GM21360 (cell line): ENCODE measurements at regions not wholly inside any gene's neighbourhood (a gene's known extent, or its start where the extent isn't known, plus 50 kb on each side); places are given as distances from the start of the nearest gene placed in this dataset.

Experiments used
- ATAC-seq: cut with Tn5 transposase; IDR thresholded peaks from one replicate; pipeline ENCODE4 v1.9.1; 2021; ENCODE audit warnings: mild to moderate bottlenecking, moderate library complexity; ENCODE audit not compliant: unreplicated experiment

DNA sequence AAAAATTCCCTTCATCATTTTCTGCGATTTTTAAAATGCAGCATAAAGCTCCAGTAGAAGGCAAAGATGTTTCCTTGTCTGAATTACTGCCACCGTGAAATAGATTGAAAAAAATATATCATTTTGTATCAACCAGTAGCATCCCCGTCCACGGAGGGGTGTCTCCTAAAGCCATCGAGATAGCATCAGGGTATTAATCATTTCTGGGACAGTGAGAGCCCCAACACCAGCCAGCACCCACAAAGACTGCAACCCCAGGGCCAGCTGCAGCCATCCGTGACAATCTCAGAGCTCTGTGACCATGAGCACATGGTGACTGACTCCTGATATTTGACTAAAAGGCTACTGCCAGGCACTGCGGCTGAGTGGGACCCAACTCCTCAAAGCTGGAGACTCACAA lies 64.1 kb upstream of the SIX3 start:
- ATAC-seq, result no peak

DNA sequence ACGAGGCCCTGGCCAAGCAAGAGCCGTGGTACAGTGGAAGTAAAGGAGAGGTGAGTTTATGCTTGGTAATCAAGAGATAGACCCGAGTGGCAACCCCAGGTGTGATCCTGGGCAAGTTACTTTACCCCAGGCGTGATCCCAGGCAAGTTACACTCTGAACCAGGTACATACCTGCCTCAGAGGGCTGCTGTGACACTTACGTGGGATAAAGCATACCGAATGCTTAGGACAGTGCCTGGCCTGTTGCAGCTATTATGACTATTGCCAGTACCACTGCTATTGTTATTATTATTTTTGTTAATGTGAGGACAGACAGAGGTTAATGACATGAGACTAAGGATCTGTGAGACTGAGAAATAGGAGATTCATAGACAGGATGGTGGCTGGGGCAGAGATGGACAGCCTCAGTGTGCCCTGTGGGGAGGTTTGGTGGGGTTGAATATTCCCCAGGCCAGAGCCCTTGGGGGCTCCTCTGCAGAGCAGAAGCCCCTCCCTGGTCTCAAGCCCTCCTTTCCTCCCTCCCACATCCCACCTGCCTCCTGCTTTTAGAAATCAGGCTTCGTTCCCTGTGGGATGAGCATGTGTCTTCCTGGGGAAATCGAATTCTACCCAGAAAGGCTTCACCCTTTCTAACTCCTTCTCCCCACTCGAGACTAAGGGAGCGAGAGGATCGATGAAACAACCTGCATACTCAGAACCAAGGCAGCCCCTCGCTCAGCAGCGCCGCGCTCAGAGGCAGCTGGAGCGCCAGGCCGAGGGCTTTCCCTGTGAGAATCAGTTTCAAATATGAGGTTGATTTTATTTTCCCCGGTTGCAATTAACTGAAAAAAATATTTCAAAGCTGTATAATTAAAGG lies 62.0 kb upstream of the SIX3 start:
- ATAC-seq, result no peak

DNA sequence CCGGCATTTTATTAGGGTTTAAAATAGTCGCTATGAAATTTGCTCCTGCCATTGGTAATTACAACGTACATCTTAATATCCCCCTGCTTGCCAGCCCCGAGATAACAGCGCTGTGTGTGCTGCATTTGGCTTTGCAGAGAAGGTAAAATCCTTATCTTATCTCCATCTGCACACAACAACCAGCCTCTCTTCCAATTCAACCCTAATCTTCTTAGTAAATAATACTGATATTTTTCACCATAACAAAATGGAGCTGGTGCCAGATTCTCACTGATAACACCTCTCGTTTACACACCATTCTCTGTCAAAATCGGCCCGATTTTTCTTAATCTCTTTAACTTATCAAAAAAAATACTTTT lies 61.4 kb upstream of the SIX3 start:
- ATAC-seq, result no peak

DNA sequence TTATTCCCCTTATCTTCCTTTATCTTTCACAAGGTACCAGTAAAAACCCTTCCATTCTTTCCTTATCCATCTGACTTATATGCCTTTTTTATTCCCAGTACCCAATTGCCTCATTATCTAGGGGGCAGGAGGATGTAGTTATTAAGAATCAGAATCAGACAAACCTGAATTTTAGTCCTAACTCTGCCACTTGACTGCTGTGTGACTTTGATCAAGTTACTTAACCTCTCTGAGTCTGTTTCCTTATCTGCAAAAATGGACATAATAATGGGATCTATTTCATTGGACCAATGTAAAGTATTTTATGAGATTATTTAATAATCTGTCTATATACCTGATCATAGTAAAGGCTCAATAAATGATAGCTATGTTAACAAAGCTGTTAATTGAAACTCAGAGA lies 59.6 kb upstream of the SIX3 start:
- no peak for ATAC-seq

DNA sequence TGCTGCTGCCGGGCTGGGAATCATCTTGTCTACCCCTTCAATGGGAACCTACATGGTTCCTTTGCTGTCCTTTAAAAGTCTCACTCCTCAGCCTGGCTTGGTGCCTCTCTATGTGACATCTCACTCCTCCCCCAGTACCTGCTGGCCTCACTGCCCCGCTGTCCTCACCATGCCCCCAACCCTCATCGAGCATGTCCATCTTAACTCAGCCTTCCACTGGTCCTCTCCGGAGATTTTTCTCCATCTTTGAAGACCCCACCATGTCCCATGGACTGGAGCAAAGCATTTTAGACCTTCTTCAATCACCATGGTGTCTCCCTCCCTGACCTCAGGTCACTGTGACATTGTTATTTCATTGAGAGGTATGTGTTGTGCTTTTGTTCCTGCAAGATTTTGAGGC lies 58.1 kb upstream of the SIX3 start:
- no peak for ATAC-seq

DNA sequence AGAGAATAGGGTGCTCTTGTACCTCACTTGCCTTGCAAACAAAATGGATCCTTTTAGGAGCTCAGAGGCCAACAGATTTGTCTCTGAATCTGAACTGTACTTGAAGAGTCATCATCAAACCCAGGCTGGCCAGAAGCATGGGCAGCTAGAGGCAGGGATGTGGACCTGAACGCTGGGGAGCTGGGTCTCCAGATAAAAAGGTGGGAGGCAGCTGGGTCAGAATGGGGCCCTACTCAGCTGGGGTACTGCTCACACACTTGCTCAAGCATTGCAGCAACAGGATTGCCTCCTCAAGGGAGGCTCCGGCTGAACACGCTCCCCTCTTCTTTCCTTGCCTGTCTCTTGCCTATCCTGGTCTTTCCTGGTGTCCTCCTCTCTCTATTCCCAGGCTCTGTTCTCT lies 57.3 kb upstream of the SIX3 start:
- ATAC-seq, result no peak

DNA sequence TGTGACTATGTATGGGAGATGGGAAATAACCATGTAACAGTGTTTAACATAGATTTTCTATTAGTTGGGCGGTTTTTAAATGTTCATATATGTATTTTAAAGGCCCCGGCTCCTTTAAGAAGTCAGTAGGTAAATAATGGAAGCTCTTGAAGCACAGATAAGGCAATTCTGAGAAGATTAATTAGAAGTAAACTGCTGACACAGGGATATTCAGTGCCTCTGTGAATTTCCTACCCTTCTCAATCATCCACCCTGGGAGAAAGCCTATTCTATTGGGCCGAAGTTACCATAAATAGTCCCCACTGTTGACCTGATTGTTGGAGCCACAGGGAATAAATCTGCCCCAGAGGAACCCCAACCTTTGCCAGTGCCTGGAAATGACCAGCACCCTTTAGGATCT lies 56.8 kb upstream of the SIX3 start:
- ATAC-seq, result no peak

DNA sequence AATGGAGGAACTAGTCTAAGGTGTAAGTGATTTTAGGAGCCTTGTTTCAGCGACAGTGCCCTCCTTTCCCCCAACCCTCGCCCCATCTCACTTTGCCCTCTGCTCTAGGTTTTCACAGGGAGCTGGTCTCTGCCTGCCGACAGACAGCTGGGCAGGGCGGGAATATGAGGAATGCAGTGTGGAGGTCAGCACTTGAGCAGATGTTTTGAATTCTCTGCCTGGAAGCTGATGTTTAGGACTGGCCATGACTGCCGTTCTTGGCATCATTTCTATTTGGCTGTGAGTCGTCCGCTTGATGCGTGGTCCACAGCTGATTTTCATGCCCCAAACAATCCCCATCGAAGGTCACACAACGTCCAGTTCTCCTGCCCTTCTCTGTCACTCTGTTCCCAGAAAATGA lies 55.1 kb upstream of the SIX3 start:
- no peak for ATAC-seq

DNA sequence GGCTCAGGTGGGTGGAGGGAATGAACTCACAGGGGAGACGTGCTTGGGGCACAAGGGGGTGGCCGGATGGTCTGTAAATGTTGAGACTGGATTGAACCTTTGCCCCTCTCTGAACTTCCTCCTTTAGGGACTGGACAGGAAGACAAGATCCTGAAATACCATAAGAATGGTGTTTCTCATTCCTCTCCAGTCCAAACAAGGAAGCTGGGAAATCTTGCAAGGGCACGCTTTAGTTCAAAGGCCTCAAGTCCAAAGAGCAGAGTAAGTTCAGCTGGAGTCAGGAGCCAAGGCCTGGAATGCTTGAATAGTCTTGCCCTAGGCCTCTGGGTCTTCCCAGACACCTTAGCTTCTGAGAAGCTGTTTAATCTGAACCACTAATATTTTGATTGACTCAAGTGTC lies 52.4 kb upstream of the SIX3 start:
- ATAC-seq, result no peak
